ENCODE measurements at regions not wholly inside any gene's neighbourhood (a gene's known extent, or its start where the extent isn't known, plus 50 kb on each side); places are given as distances from the start of the nearest gene placed in this dataset.

- in situ Hi-C loops (cut with MboI; ENCODE audit: low pct_unique_long_range_greater_than_20kb in 2 of 9, low sequenced_read_pairs in 9 of 9, unreplicated experiment in 9 of 9): no loop called here
- Histone ChIP-seq H3K4me1 (replicated peaks in 1 of 2) (peaks cover 21 to 39% of the 10 kb centered on the region in 2 donors), H3K27ac (peak overlapping the region; percentile 55 to 83), H3K4me3 (peak overlapping the region; percentile 28 to 36 (median 31))
- peak in 7 of 8 experiments; percentile 56 to 71 (median 66) for ATAC-seq (replicated peaks in 6 of 8)
- 0 to 1% (median 0%) methylated on average over 3 to 16 of the region's 47 CpGs; no CpG with 5 or more reads in 1 of the 10 experiments for WGBS, 10 experiments
Observed at GRCh38 chr6:166005944-166006899, 161.4 kb downstream of the TBXT start.

DNA sequence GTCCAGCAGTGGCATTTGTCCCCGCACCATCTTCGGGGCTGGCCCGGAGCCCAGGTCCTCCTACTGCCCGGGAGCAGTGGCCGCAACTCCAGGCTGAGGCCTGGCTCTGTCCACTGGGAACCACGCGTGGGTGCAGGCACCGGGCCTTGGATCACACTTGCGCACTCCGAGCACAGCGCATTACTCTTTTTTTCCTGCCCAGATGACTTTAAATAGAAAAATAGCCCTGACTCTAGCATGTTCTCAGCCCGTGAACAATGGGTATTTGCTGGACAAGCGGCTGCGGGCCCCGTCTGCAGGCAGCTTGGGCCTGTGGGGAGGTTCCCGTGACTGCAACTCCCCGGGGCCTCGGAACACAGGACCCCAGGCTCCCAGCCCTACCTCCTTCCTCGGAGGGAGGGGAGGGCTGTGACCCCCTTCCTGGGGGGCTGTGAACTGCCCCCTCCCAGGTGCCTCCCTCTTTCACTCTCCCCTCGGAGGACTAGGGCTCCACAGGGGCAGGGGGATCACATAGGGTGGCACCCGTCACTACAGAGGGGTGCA lies 162.2 kb downstream of the TBXT start:
- H3K4me1 ChIP-seq (replicated peaks in 1 of 2): peaks cover 19 to 34% of the 10 kb centered on the region in 2 donors
- ATAC-seq (replicated peaks in 6 of 8): peak in 6 of 8 experiments; percentile 57 to 73 (median 66)
- in situ Hi-C loops (cut with MboI; ENCODE audit: low pct_unique_long_range_greater_than_20kb in 2 of 9, low sequenced_read_pairs in 9 of 9, unreplicated experiment in 9 of 9): no loop called here
- peak overlapping the region; percentile 28 to 36 (median 31) for H3K4me3 ChIP-seq
- peak overlapping the region; percentile 55 to 83 for H3K27ac ChIP-seq
- WGBS, 10 experiments: 0 to 53% (median 17%) methylated on average over 1 to 10 of the region's 21 CpGs; no CpG with 5 or more reads in 5 of the 10 experiments

DNA sequence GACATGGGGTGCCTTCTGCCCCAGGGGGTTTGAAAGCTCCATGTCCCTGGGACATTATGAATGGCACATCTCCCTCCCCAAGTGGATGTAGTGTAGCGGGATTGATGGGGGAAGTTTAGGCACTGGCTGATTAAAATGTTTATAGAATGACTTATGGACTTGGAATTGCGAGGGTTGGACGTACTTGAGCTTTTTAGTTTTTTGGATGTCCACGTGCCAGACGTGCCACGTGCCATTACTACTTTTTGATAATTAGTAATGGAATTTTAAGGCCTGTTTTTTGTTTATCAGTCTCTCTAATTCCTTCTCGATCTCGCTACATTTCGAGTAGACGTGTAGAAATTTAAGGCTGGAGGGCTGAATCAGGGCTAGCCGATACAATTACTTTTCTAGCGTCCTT lies 162.8 kb downstream of the TBXT start:
- no peak for ATAC-seq (replicated peaks in 6 of 8)
- in situ Hi-C loops (cut with MboI; ENCODE audit: low pct_unique_long_range_greater_than_20kb in 2 of 9, low sequenced_read_pairs in 9 of 9, unreplicated experiment in 9 of 9): no loop called here
- H3K4me3 ChIP-seq: peak overlapping the region in 1 of 5 donors; percentile 36
- 27 to 100% (median 73%) methylated on average over 1 to 11 of the region's 12 CpGs for WGBS, 10 experiments
- H3K4me1 ChIP-seq (replicated peaks in 1 of 2): peaks cover 13 to 28% of the 10 kb centered on the region in 2 donors
- peak overlapping the region in 1 of 2 donors; percentile 83 for H3K27ac ChIP-seq

- H3K4me1 ChIP-seq (replicated peaks in 1 of 2): peaks cover 9 to 24% of the 10 kb centered on the region in 2 donors
- no peak for ATAC-seq (replicated peaks in 6 of 8)
- in situ Hi-C loops (cut with MboI; ENCODE audit: low pct_unique_long_range_greater_than_20kb in 2 of 9, low sequenced_read_pairs in 9 of 9, unreplicated experiment in 9 of 9): no loop called here
- H3K4me3 ChIP-seq: no peak overlapping the region
- no peak overlapping the region for H3K27ac ChIP-seq
- 50 to 84% (median 80%) methylated on average over 1 to 6 of the region's 9 CpGs; no CpG with 5 or more reads in 3 of the 10 experiments for WGBS, 10 experiments
Observed at GRCh38 chr6:166004471-166004870, 163.2 kb downstream of the TBXT start.

DNA sequence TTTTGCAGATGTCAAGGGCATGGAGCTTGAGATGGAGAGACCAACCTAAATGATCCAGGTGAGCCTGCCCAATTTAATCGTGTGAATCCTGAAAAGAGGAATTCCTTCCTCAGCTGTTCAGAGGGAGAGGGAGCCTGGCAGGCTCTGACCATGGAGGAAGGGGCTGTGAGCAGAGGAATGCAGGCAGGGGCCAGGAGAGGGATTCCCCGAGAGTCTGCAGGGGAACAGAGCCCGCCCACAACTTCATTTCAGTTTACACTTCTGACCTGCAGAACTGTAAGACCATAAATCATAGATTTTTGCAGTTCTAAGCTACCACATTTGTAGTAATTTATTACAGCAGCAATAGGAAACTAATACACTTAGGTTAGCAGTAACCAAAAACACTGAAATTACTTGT lies 164.1 kb downstream of the TBXT start:
- no peak for ATAC-seq (replicated peaks in 6 of 8)
- Histone ChIP-seq H3K4me3 (no peak overlapping the region), H3K27ac (no peak overlapping the region), H3K4me1 (replicated peaks in 1 of 2) (peaks cover 6 to 19% of the 10 kb centered on the region in 2 donors)
- in situ Hi-C loops (cut with MboI; ENCODE audit: low pct_unique_long_range_greater_than_20kb in 2 of 9, low sequenced_read_pairs in 9 of 9, unreplicated experiment in 9 of 9): no loop called here
- 20 to 83% (median 34%) methylated on average over 1 to 3 of the region's 3 CpGs; no CpG with 5 or more reads in 2 of the 10 experiments for WGBS, 10 experiments

DNA sequence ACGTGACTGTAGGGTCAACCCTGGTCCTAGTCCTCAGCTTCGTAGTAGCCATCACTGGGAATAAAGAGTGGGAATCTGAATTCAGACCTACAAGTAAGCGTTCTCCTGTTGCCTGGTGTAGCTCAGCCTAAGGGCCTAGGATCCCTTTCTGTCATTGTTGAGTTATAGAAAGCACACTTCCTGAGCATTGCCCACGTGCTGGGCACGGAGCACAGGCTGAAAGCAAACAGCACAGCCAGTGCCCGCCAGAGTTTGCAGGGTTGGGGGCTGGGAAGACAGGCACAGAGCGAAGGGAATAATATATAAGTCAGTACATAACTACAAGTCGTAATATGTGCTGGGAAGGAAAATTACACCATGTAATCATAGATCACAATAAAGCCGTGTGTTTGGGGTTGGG lies 166.3 kb downstream of the TBXT start:
- Histone ChIP-seq H3K27ac (no peak overlapping the region), H3K4me3 (no peak overlapping the region), H3K4me1 (replicated peaks in 1 of 2) (peaks cover 6 to 7% of the 10 kb centered on the region in 2 donors)
- ATAC-seq (replicated peaks in 6 of 8): no peak
- 31 to 100% (median 86%) methylated on average over 2 to 9 of the region's 9 CpGs for WGBS, 10 experiments
- in situ Hi-C loops (cut with MboI; ENCODE audit: low pct_unique_long_range_greater_than_20kb in 2 of 9, low sequenced_read_pairs in 9 of 9, unreplicated experiment in 9 of 9): no loop called here

DNA sequence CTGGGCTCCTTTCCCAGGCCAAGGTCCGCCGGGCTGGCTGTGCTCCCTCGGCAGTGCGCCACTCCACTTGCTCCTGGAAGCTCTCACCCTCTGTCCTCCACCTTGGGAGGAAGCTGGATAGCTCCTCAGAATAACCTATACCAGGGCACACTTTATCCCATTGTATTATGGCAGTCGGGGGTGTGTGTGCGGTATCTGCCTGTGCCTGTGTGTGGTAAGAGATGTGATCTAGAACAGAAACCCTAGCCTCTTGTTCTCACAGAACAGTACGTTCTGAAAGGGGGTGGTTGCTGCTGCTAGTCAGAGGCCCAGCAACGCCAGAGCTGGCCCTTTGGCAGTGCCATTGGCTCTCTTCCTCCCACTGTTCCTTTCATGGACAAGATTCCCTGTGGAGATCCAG lies 168.4 kb downstream of the TBXT start:
- 40 to 100% (median 80%) methylated on average over 1 to 7 of the region's 8 CpGs; no CpG with 5 or more reads in 4 of the 10 experiments for WGBS, 10 experiments
- ATAC-seq (replicated peaks in 6 of 8): no peak
- in situ Hi-C loops (cut with MboI; ENCODE audit: low pct_unique_long_range_greater_than_20kb in 2 of 9, low sequenced_read_pairs in 9 of 9, unreplicated experiment in 9 of 9): no loop called here
- Histone ChIP-seq H3K27ac (no peak overlapping the region), H3K4me1 (replicated peaks in 1 of 2) (no peaks in the 10 kb centered on the region), H3K4me3 (no peak overlapping the region)

- Histone ChIP-seq H3K4me1 (replicated peaks in 1 of 2) (no peaks in the 10 kb centered on the region), H3K4me3 (no peak overlapping the region), H3K27ac (no peak overlapping the region)
- in situ Hi-C loops (cut with MboI; ENCODE audit: low pct_unique_long_range_greater_than_20kb in 2 of 9, low sequenced_read_pairs in 9 of 9, unreplicated experiment in 9 of 9): no loop called here
- no peak for ATAC-seq (replicated peaks in 6 of 8)
- WGBS, 10 experiments: 0 to 64% (median 39%) methylated on average over 2 to 3 of the region's 3 CpGs; no CpG with 5 or more reads in 1 of the 10 experiments
Observed at GRCh38 chr6:165998072-165998471, 169.6 kb downstream of the TBXT start.

- in situ Hi-C loops (cut with MboI; ENCODE audit: low pct_unique_long_range_greater_than_20kb in 2 of 9, low sequenced_read_pairs in 9 of 9, unreplicated experiment in 9 of 9): no loop called here
- 37 to 93% (median 69%) methylated on average over 2 to 8 of the region's 14 CpGs; no CpG with 5 or more reads in 2 of the 10 experiments for WGBS, 10 experiments
- peaks cover 4% of the 10 kb centered on the region in 2 donors for H3K4me1 ChIP-seq (replicated peaks in 1 of 2)
- no peak overlapping the region for H3K4me3 ChIP-seq
- no peak for ATAC-seq (replicated peaks in 6 of 8)
- H3K27ac ChIP-seq: no peak overlapping the region
Observed at GRCh38 chr6:165991341-165991740, 176.3 kb downstream of the TBXT start.

DNA sequence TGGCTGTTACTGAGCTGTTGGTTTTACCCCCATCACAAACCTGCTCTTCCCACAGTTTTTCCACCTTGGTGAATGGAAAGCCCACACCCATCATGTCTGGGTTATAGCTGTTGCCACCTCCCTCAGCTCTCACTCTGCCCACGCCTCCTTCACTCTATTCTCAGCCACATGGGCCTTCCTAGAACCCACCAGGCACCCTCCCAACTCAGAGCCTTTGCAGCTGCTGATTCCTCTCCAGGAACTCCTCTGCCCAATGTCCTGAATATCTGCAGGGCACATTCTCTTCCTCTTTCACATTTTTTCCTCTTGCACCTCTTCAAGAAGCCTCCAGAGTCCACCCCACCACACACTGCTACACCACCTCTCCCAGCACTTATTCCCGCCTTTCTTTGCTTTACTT lies 177.4 kb downstream of the TBXT start:
- in situ Hi-C loops (cut with MboI; ENCODE audit: low pct_unique_long_range_greater_than_20kb in 2 of 9, low sequenced_read_pairs in 9 of 9, unreplicated experiment in 9 of 9): no loop called here
- Histone ChIP-seq H3K4me3 (no peak overlapping the region), H3K4me1 (replicated peaks in 1 of 2) (peaks cover 4% of the 10 kb centered on the region in 2 donors), H3K27ac (no peak overlapping the region)
- WGBS, 10 experiments: 0 to 100% (median 40%) methylated on average over 1 to 2 of the region's 2 CpGs; no CpG with 5 or more reads in 2 of the 10 experiments
- ATAC-seq (replicated peaks in 6 of 8): no peak

DNA sequence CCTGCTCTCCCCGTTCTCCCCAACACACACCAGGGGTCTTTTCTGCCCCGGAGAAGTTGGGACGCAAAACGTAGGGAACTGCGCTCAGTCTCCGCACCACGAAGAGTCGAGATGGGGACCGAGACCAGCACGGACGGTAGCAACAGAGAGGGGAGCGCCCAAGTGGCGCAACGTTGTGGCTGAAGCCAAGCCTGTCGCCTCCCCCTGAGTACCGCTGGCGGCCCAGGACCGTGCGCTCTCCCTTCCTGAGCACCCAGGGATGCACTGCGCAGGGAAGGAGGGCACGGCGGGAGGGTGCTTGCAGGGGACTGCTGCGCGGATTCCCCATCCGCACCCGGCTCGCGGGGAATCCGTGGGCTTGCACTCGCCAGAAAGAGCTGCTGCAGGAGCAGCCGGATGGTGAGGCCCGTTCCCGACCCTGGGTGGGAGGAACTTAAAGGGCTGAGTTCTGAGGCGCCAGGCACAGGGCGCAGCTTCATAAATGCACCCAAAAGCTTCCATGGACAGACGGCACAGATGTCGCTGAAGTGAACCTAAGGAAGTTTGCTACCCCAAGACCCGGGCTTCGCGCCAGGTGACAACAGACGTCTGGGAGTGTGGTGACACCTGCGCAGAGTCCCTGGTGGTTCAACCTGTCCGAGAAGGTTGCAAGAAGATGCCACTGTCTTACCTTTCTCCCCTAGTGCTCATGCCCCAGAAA lies 178.7 kb downstream of the TBXT start:
- no peak overlapping the region for H3K27ac ChIP-seq
- ATAC-seq (replicated peaks in 6 of 8): peak in 5 of 8 experiments; percentile 28 to 42 (median 39)
- peak overlapping the region; percentile 39 to 62 (median 46) for H3K4me3 ChIP-seq
- H3K4me1 ChIP-seq (replicated peaks in 1 of 2): peaks cover 4% of the 10 kb centered on the region in 2 donors
- in situ Hi-C loops (cut with MboI; ENCODE audit: low pct_unique_long_range_greater_than_20kb in 2 of 9, low sequenced_read_pairs in 9 of 9, unreplicated experiment in 9 of 9): no loop called here
- WGBS, 10 experiments: 7 to 23% (median 13%) methylated on average over 3 to 9 of the region's 43 CpGs; no CpG with 5 or more reads in 6 of the 10 experiments

DNA sequence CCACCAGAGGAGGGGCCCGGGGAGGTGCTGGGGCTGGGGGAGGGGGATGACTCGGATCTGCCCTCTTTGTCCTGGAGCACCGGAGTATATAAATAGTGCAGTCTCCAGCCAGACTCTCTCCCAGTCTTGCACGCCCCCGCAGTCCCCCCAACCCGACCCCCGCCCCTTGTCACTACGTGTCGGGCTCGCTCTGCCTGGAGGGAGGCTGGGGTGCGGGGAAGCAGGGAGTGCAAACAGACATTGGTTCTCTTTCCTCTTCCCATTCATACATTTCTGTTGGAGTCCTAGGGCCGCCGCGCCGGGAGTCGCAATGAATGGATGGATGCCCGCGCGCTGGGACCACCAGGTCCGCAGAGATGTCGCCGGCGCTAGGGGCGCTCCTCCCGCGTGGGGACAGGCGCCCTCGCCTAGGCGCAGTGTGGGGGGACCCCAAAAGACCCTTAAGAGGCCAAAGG lies 179.3 kb downstream of the TBXT start:
- no CpG with 5 or more reads among the region's 29 CpGs for WGBS, 10 experiments
- in situ Hi-C loops (cut with MboI; ENCODE audit: low pct_unique_long_range_greater_than_20kb in 2 of 9, low sequenced_read_pairs in 9 of 9, unreplicated experiment in 9 of 9): no loop called here
- ATAC-seq (replicated peaks in 6 of 8): peak in 6 of 8 experiments; percentile 57 to 89 (median 88)
- peaks cover 4% of the 10 kb centered on the region in 2 donors for H3K4me1 ChIP-seq (replicated peaks in 1 of 2)
- no peak overlapping the region for H3K27ac ChIP-seq
- peak overlapping the region; percentile 39 to 62 (median 46) for H3K4me3 ChIP-seq
